C4-2B (cell line): ENCODE measurements at regions not wholly inside any gene's neighbourhood (a gene's known extent, or its start where the extent isn't known, plus 50 kb on each side); places are given as distances from the start of the nearest gene placed in this dataset.

ENCODE experiments used
- ZFX ChIP-seq: fragments of 450-650 bp; IDR thresholded peaks from 2 replicates; pipeline ENCODE4 v1.6.1; 2017
- TF ChIP-seq, protein P1 (sequence below): fragments of 450-650 bp; conservative IDR thresholded peaks from 2 replicates; pipeline ENCODE4 v1.5.1; 2017; ENCODE audit warnings: mild to moderate bottlenecking

DNA sequence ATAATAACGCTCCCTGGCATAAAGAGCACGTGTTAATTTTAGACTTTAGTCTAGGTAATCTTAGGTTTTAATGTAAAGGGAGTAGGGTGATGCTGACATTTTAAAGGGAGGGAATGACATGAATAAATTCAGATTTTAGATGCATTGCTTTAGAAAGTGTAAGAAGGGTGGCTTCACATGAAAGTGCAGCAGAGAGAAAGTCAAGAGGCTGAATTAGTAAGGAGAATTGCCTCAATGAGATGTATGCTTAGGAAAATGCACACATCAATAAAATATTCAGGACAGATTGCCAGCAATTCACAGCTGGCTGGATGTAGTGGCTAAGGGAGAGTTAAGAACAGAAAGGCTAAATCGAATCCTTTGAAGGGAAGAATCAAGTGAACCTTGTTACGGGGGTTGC lies 165.5 kb upstream of the CDH19 start:
- TF ChIP-seq, protein P1, sequence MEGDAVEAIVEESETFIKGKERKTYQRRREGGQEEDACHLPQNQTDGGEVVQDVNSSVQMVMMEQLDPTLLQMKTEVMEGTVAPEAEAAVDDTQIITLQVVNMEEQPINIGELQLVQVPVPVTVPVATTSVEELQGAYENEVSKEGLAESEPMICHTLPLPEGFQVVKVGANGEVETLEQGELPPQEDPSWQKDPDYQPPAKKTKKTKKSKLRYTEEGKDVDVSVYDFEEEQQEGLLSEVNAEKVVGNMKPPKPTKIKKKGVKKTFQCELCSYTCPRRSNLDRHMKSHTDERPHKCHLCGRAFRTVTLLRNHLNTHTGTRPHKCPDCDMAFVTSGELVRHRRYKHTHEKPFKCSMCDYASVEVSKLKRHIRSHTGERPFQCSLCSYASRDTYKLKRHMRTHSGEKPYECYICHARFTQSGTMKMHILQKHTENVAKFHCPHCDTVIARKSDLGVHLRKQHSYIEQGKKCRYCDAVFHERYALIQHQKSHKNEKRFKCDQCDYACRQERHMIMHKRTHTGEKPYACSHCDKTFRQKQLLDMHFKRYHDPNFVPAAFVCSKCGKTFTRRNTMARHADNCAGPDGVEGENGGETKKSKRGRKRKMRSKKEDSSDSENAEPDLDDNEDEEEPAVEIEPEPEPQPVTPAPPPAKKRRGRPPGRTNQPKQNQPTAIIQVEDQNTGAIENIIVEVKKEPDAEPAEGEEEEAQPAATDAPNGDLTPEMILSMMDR = no peak
- TF ChIP-seq ZFX = no peak
